ENCODE measurements at regions not wholly inside any gene's neighbourhood (a gene's known extent, or its start where the extent isn't known, plus 50 kb on each side); places are given as distances from the start of the nearest gene placed in this dataset.

- no peak for TF ChIP-seq CTCF (IDR thresholded peaks at IDR 0.05)
- no peak for TF ChIP-seq POLR2A (IDR thresholded peaks at IDR 0.05)
Measured at GRCh38 chr12:77571127-77571526, 259.6 kb upstream of the NAV3 start.
